ENCODE measurements at regions not wholly inside any gene's neighbourhood (a gene's known extent, or its start where the extent isn't known, plus 50 kb on each side); places are given as distances from the start of the nearest gene placed in this dataset.
"Not testable (repeated sequence)": the region's sequence is repeated elsewhere in the genome, so short reads cannot be mapped to it uniquely, and the experiment has no call there.

- no peak overlapping the region for H3K4me3 ChIP-seq
- no peaks in the 10 kb centered on the region for H3K27me3 ChIP-seq (replicated peaks)
- H3K36me3 ChIP-seq, result no peaks in the 10 kb centered on the region
- no peak overlapping the region for H3K27ac ChIP-seq
- DNase-seq (ENCODE audit: low read depth in 1 of 2, low spot score in 2 of 2), result no peak
- no peaks in the 10 kb centered on the region for H3K9me3 ChIP-seq (replicated peaks)
- H3K4me1 ChIP-seq (replicated peaks), result no peaks in the 10 kb centered on the region
Measured at GRCh38 chr16:14384745-14385144, 245.3 kb downstream of the PARN start.

- H3K36me3 ChIP-seq; H3K4me1 ChIP-seq (replicated peaks); H3K9me3 ChIP-seq (replicated peaks); H3K27me3 ChIP-seq (replicated peaks); H3K27ac ChIP-seq; H3K4me3 ChIP-seq; DNase-seq (ENCODE audit: low read depth in 1 of 2, low spot score in 2 of 2): not testable (repeated sequence)
Measured at GRCh38 chr16:14383844-14384243, 246.2 kb downstream of the PARN start.

GRCh38 chr16:14378689-14379467 lies 251.2 kb downstream of the PARN start:
- peaks cover 46% of the 10 kb centered on the region for H3K4me1 ChIP-seq (replicated peaks)
- no peaks in the 10 kb centered on the region for H3K36me3 ChIP-seq
- DNase-seq (ENCODE audit: low read depth in 1 of 2, low spot score in 2 of 2), result no peak
- no peaks in the 10 kb centered on the region for H3K9me3 ChIP-seq (replicated peaks)
- no peak overlapping the region for H3K27ac ChIP-seq
- no peaks in the 10 kb centered on the region for H3K27me3 ChIP-seq (replicated peaks)
- no peak overlapping the region for H3K4me3 ChIP-seq

GRCh38 chr16:14378131-14378551 lies 251.9 kb downstream of the PARN start:
- peak in 1 of 2 experiments; percentile 53 for DNase-seq (ENCODE audit: low read depth in 1 of 2, low spot score in 2 of 2)
- no peak overlapping the region for H3K27ac ChIP-seq
- peaks cover 53% of the 10 kb centered on the region for H3K4me1 ChIP-seq (replicated peaks)
- no peaks in the 10 kb centered on the region for H3K9me3 ChIP-seq (replicated peaks)
- H3K4me3 ChIP-seq, result no peak overlapping the region
- no peaks in the 10 kb centered on the region for H3K27me3 ChIP-seq (replicated peaks)
- H3K36me3 ChIP-seq, result no peaks in the 10 kb centered on the region

GRCh38 chr16:14377326-14377725 lies 252.7 kb downstream of the PARN start:
- Histone ChIP-seq H3K4me1 (replicated peaks) (peaks cover 62% of the 10 kb centered on the region), H3K36me3 (no peaks in the 10 kb centered on the region), H3K9me3 (replicated peaks) (no peaks in the 10 kb centered on the region), H3K4me3 (no peak overlapping the region), H3K27ac (peak overlapping the region; percentile 22; the same call in 1 of the 2 replicates), H3K27me3 (replicated peaks) (no peaks in the 10 kb centered on the region)
- DNase-seq (ENCODE audit: low read depth in 1 of 2, low spot score in 2 of 2), result peak; percentile 87 to 93

GRCh38 chr16:14375132-14375491 lies 254.9 kb downstream of the PARN start:
- Histone ChIP-seq H3K36me3 (no peaks in the 10 kb centered on the region), H3K4me1 (replicated peaks) (peaks cover 68% of the 10 kb centered on the region), H3K9me3 (replicated peaks) (no peaks in the 10 kb centered on the region), H3K27me3 (replicated peaks) (no peaks in the 10 kb centered on the region), H3K27ac (no peak overlapping the region), H3K4me3 (no peak overlapping the region)
- DNase-seq (ENCODE audit: low read depth in 1 of 2, low spot score in 2 of 2), result no peak

GRCh38 chr16:14374451-14375131 lies 255.5 kb downstream of the PARN start:
- Histone ChIP-seq H3K36me3 (no peaks in the 10 kb centered on the region), H3K4me1 (replicated peaks) (peaks cover 68% of the 10 kb centered on the region), H3K27ac (no peak overlapping the region), H3K27me3 (replicated peaks) (no peaks in the 10 kb centered on the region), H3K4me3 (no peak overlapping the region), H3K9me3 (replicated peaks) (no peaks in the 10 kb centered on the region)
- no peak for DNase-seq (ENCODE audit: low read depth in 1 of 2, low spot score in 2 of 2)

- no peak overlapping the region for H3K27ac ChIP-seq
Measured at GRCh38 chr16:14373896-14374295, 256.2 kb downstream of the PARN start.

GRCh38 chr16:14373406-14373805 lies 256.7 kb downstream of the PARN start:
- H3K27ac ChIP-seq, result no peak overlapping the region
- peaks cover 60% of the 10 kb centered on the region for H3K4me1 ChIP-seq (replicated peaks)
- no peak for DNase-seq (ENCODE audit: low read depth in 1 of 2, low spot score in 2 of 2)

More at GRCh38 chr16:14373896-14374295, 256.2 kb downstream of the PARN start:
- no peaks in the 10 kb centered on the region for H3K36me3 ChIP-seq
- DNase-seq (ENCODE audit: low read depth in 1 of 2, low spot score in 2 of 2), result no peak
- H3K4me3 ChIP-seq, result no peak overlapping the region
- H3K4me1 ChIP-seq (replicated peaks), result peaks cover 65% of the 10 kb centered on the region
- no peaks in the 10 kb centered on the region for H3K9me3 ChIP-seq (replicated peaks)
- H3K27me3 ChIP-seq (replicated peaks), result no peaks in the 10 kb centered on the region

GRCh38 chr16:14372471-14372870 lies 257.6 kb downstream of the PARN start:
- H3K4me1 ChIP-seq (replicated peaks), result peaks cover 51% of the 10 kb centered on the region

More at GRCh38 chr16:14373406-14373805, 256.7 kb downstream of the PARN start:
- no peak overlapping the region for H3K4me3 ChIP-seq
- H3K27me3 ChIP-seq (replicated peaks), result no peaks in the 10 kb centered on the region
- no peaks in the 10 kb centered on the region for H3K36me3 ChIP-seq
- H3K9me3 ChIP-seq (replicated peaks), result no peaks in the 10 kb centered on the region

GRCh38 chr16:14371778-14372431 lies 258.2 kb downstream of the PARN start:
- DNase-seq (ENCODE audit: low read depth in 1 of 2, low spot score in 2 of 2), result no peak
- no peaks in the 10 kb centered on the region for H3K9me3 ChIP-seq (replicated peaks)
- H3K27ac ChIP-seq, result no peak overlapping the region
- H3K27me3 ChIP-seq (replicated peaks), result no peaks in the 10 kb centered on the region
- H3K4me1 ChIP-seq (replicated peaks), result peaks cover 45% of the 10 kb centered on the region
- H3K4me3 ChIP-seq, result no peak overlapping the region
- no peaks in the 10 kb centered on the region for H3K36me3 ChIP-seq

More at GRCh38 chr16:14372471-14372870, 257.6 kb downstream of the PARN start:
- Histone ChIP-seq H3K27ac (no peak overlapping the region), H3K27me3 (replicated peaks) (no peaks in the 10 kb centered on the region), H3K4me3 (no peak overlapping the region), H3K36me3 (no peaks in the 10 kb centered on the region), H3K9me3 (replicated peaks) (no peaks in the 10 kb centered on the region)
- peak in 1 of 2 experiments; percentile 23 for DNase-seq (ENCODE audit: low read depth in 1 of 2, low spot score in 2 of 2)

- no peak overlapping the region for H3K4me3 ChIP-seq
- H3K27ac ChIP-seq, result no peak overlapping the region
- H3K4me1 ChIP-seq (replicated peaks), result peaks cover 40% of the 10 kb centered on the region
- no peaks in the 10 kb centered on the region for H3K9me3 ChIP-seq (replicated peaks)
- no peaks in the 10 kb centered on the region for H3K36me3 ChIP-seq
- H3K27me3 ChIP-seq (replicated peaks), result no peaks in the 10 kb centered on the region
- DNase-seq (ENCODE audit: low read depth in 1 of 2, low spot score in 2 of 2), result no peak
Measured at GRCh38 chr16:14370736-14371234, 259.3 kb downstream of the PARN start.

- H3K27ac ChIP-seq, result no peak overlapping the region
- H3K9me3 ChIP-seq (replicated peaks), result no peaks in the 10 kb centered on the region
- no peak overlapping the region for H3K4me3 ChIP-seq
- no peak for DNase-seq (ENCODE audit: low read depth in 1 of 2, low spot score in 2 of 2)
- peaks cover 44% of the 10 kb centered on the region for H3K4me1 ChIP-seq (replicated peaks)
- no peaks in the 10 kb centered on the region for H3K36me3 ChIP-seq
- H3K27me3 ChIP-seq (replicated peaks), result no peaks in the 10 kb centered on the region
Measured at GRCh38 chr16:14369734-14370598, 260.1 kb downstream of the PARN start.
